ENCODE measurements at regions not wholly inside any gene's neighbourhood (a gene's known extent, or its start where the extent isn't known, plus 50 kb on each side); places are given as distances from the start of the nearest gene placed in this dataset.
"Not testable (repeated sequence)": the region's sequence is repeated elsewhere in the genome, so short reads cannot be mapped to it uniquely, and the experiment has no call there.

DNA sequence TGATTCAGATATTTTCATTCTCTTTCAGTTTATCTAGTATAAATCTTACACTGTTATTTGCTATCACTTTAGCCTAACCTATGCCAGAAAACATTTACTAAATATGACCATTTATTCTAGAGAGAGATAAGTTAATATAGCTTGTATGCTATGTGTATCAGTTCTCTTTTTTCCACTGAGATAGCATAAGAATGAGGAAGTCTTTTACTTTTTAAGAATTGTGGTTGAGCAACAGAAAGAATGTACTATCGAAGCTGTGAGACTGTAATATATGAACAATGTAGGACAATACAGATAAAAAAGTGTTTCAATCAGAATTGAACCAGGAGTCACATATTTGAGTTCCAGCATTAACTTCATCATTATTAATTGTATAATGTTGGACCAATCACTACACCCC, 479.9 kb upstream of the PLXNA2 start:
- TF ChIP-seq, protein P1, sequence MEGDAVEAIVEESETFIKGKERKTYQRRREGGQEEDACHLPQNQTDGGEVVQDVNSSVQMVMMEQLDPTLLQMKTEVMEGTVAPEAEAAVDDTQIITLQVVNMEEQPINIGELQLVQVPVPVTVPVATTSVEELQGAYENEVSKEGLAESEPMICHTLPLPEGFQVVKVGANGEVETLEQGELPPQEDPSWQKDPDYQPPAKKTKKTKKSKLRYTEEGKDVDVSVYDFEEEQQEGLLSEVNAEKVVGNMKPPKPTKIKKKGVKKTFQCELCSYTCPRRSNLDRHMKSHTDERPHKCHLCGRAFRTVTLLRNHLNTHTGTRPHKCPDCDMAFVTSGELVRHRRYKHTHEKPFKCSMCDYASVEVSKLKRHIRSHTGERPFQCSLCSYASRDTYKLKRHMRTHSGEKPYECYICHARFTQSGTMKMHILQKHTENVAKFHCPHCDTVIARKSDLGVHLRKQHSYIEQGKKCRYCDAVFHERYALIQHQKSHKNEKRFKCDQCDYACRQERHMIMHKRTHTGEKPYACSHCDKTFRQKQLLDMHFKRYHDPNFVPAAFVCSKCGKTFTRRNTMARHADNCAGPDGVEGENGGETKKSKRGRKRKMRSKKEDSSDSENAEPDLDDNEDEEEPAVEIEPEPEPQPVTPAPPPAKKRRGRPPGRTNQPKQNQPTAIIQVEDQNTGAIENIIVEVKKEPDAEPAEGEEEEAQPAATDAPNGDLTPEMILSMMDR (IDR thresholded peaks at IDR 0.05; ENCODE audit: low read length, missing control alignments) = no peak
- no peak for DNase-seq (ENCODE audit: low read depth)
- H3K4me3 ChIP-seq (replicated peaks; ENCODE audit: low read depth, low read length) = no peak overlapping the region

DNA sequence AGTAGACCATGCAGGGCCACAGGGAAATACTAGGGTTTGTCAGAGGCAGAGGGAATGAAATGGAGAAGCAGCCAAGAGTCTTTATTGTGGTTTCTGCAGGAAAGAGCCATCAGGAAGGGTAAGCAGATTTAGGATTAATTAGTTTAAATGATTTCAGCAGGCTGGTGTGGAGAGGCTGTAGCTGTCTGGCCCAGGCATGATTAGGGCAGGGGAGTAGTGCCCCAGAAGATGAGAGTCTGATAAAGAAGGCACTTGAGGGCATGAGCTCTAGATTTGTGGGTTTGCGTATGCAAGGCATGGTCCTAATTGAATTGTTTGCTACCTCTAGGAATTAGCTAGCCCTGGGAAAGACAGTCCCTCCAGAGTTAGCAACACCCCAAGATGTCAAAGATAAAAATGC, 484.6 kb upstream of the PLXNA2 start:
- no peak for DNase-seq (ENCODE audit: low read depth)
- TF ChIP-seq, protein P1 (IDR thresholded peaks at IDR 0.05; ENCODE audit: low read length, missing control alignments) = no peak
- H3K4me3 ChIP-seq (replicated peaks; ENCODE audit: low read depth, low read length) = no peak overlapping the region

DNA sequence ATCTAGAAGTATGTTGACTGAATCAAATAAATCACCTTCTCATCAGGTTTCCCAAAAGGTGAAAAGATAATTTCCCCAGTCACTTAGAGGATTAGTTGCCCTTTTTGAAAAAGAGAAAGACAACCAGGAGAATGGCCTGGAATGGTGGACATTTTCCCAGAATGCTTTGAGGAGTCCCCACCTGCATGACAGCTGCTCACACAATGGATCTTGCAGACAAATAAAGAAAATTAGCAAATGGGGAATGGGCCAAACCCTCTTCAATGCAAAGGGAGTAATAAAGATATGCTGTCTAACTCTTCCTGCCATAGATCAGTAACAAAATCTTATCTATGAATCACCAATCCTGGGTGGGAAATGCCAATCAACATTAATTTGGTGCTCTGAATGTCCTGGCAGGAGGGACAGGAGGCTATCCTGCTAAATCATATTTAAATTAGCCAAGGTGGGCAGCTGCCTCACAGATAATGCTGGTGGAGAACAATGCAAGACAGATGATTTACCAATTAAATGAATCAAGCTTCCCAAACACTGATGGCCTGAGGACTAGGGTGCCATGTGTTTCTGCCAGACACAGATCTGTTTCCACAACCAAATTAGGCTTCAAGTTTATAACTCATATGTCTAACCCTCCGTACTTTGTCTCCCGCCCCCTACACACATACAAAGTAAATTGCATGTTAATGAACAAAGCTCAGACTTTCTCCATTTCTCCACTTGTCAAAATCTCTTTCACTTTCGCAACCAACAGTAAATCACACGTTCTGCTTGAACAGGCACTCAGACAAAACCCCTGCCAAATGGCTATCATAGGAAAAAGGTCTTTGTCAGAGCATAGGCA, 488.0 kb upstream of the PLXNA2 start:
- no peak for DNase-seq (ENCODE audit: low read depth)
- TF ChIP-seq, protein P1 (IDR thresholded peaks at IDR 0.05; ENCODE audit: low read length, missing control alignments) = no peak
- H3K4me3 ChIP-seq (replicated peaks; ENCODE audit: low read depth, low read length) = no peak overlapping the region

DNA sequence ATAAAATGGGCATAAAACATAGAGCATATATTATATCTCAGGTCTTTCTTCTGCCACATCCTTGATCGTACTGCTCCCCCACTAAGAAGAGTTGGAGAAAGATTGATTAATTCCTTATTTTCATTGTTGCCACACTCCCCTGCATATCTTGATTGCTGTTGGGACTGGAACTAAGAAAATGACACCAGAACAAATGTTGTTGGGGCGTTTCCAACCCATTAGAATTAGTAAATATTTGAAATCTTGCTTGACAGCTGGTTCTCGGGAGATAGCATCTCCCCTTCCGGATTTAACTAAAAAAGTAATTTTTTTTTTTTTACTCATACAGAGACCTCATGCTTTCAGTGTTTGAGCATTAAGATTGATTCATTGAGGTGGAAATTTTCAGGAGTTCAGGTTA, 493.0 kb upstream of the PLXNA2 start:
- TF ChIP-seq, protein P1 (IDR thresholded peaks at IDR 0.05; ENCODE audit: low read length, missing control alignments) = no peak
- DNase-seq (ENCODE audit: low read depth) = no peak
- H3K4me3 ChIP-seq (replicated peaks; ENCODE audit: low read depth, low read length) = no peak overlapping the region

DNA sequence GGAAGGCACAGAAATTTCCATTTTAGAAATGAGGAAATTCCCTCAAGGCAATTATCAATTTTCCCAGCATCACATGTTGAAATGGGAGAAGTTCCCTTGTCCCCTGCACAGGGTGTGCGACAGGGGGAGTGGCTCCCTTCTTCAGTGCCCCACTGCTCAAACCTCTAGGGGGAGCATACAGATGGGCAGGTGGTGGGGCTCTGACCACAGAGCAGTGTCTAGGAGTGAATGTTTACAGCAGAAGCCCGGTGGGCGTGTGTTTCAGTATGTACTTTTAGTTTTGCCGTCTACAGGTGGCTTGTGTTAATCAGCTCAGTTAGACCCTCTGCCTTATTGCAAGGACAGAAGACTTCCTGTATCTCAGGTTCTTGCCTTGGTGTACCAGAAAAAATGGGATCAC, 493.7 kb upstream of the PLXNA2 start:
- no peak overlapping the region for H3K4me3 ChIP-seq (replicated peaks; ENCODE audit: low read depth, low read length)
- no peak for DNase-seq (ENCODE audit: low read depth)
- TF ChIP-seq, protein P1 (IDR thresholded peaks at IDR 0.05; ENCODE audit: low read length, missing control alignments) = no peak

DNA sequence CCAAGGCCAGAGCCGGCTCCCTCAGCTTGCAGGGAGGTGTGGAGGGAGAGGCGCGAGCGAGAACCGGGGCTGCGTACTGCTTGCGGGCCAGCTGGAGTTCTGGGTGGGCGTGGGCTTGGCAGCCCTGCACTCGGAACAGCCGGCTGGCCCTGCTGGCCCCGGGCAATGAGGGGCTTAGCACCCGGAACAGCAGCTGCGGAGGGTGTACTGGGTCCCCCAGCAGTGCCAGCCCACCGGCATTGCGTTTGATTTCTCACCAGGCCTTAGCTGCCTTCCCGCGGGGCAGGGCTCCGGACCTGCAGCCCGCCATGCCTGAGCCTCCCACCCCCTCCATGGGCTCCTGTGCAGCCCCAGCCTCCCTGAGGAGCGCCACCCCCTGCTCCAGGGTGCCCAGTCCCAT, 495.5 kb upstream of the PLXNA2 start:
- H3K4me3 ChIP-seq (replicated peaks; ENCODE audit: low read depth, low read length); DNase-seq (ENCODE audit: low read depth): not testable (repeated sequence)

DNA sequence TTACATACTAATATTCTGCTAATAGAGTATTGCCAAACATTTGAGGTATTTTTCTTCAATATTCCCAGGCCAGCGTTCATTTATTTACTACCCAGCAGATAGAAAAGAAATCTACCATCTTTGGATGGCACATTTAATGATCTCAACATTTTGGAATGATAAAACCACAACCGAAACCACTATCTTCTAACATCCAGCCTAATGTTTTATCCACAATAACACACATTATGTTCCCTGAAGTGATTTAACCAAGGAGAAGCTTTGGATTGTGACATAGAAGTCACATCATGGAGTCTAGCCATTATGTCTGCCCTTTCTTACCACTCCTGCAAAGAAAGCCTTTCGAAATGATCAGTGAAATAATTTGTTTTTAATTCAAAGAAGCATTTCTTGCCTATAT, 497.1 kb upstream of the PLXNA2 start:
- TF ChIP-seq, protein P1 (IDR thresholded peaks at IDR 0.05; ENCODE audit: low read length, missing control alignments) = no peak
- H3K4me3 ChIP-seq (replicated peaks; ENCODE audit: low read depth, low read length) = no peak overlapping the region
- no peak for DNase-seq (ENCODE audit: low read depth)

All from fibroblast of pulmonary artery (primary cell).